ENCODE measurements at regions not wholly inside any gene's neighbourhood (a gene's known extent, or its start where the extent isn't known, plus 50 kb on each side); places are given as distances from the start of the nearest gene placed in this dataset.

DNA sequence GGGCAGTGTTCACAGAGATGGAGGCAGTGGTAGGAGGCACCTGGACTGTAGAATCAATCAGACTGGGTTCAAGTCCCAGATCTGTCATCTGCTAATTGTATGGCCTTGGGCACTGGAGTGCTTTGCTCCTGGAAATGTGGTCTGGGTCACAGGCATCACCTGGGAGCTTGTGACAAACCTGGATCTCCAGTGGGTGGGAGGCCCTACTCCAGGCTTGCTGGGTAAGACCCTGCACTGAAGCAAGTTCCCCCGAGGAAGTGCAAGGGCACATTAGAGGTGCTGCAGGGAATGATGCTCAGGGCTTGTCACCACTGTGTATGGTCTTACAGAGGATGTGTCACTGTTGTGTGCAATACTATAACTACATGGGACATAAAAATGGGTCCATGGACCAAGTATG lies 220.5 kb upstream of the ID2 start:
- Histone ChIP-seq H2AFZ (ENCODE audit: low read length) (no peak overlapping the region), H3K9ac (ENCODE audit: low read depth, low read length, poor library complexity, severe bottlenecking) (no peak overlapping the region), H3K4me2 (ENCODE audit: low read depth, low read length, poor library complexity, severe bottlenecking) (no peak overlapping the region), H3K4me1 (ENCODE audit: insufficient read depth, low read length, poor library complexity, severe bottlenecking) (peaks cover 32% of the 10 kb centered on the region), H3K27me3 (ENCODE audit: insufficient read depth, low read length, poor library complexity, severe bottlenecking) (no peaks in the 10 kb centered on the region), H3F3A (ENCODE audit: low read depth) (peaks cover 3% of the 10 kb centered on the region; the same call in 1 of the 2 replicates), H4K20me1 (ENCODE audit: insufficient read depth, low read length, poor library complexity, severe bottlenecking) (no peaks in the 10 kb centered on the region), H3K4me3 (ENCODE audit: low read length, poor library complexity, severe bottlenecking) (no peak overlapping the region), H3K9me3 (ENCODE audit: insufficient read depth, low read depth, low read length) (no peaks in the 10 kb centered on the region), H3K79me2 (ENCODE audit: insufficient read depth, low read length) (no peaks in the 10 kb centered on the region), H3K9me2 (replicated peaks; ENCODE audit: low read depth, low read length) (no peaks in the 10 kb centered on the region), H3K36me3 (ENCODE audit: insufficient read depth, low read length) (no peaks in the 10 kb centered on the region)
- no peak for TF ChIP-seq EZH2phosphoT487 (IDR thresholded peaks at IDR 0.05; ENCODE audit: borderline replicate concordance)

DNA sequence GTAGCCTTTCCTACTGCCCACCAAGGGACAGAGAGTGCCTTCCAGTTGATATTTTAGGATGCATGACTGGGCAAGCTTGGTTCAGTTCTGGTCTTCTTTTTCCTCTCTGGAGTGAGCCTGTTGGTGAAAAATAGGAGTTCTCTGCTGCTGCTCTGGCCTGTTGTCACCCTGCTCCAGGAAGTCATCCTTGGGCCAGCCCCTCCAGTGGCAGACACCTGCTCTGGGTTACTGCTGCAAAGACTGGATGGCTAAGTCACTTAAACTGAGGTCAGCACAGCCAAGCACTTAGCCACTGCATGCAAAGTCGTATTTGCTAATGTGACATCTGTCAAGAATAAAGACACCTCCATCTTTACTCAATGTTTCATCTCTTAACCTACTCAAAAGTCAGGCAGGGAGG lies 219.6 kb upstream of the ID2 start:
- H3K9me2 ChIP-seq (replicated peaks; ENCODE audit: low read depth, low read length): no peaks in the 10 kb centered on the region
- H3K4me2 ChIP-seq (ENCODE audit: low read depth, low read length, poor library complexity, severe bottlenecking): no peak overlapping the region

DNA sequence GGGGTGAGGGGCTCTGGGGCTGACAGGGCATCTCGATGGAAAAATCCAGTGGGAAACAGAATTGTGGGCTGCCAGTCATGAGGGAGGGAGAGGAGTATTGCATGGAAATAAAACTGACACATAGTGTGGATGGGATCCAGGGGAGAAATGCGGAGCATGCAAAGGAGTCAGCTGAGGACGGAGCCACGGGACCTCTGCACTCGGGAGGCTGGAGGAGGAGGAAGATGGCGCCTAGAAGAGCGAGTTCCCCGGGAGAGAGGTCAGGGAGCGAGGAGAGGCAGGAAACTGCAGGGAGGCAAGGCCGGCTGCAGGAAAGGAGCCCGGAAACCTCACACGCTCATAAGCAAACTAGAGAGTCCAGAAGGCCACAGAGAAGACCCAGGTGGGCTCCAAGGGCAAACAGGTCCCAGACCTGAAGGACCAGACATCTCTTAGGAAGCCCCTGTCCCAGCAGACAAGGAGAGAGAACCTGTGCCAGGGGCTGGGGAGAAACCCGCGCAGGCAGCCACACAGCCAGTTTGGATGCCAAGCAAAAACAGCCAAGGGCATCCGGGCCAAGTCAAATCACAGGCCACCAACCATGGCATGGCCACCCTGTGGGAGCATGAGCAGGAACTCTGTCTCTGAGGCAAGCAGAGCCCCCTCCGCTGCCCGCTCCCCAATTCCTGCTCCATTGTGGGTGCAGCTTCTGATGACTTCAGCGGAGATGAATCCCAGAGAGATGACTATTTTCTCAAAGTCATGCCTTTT lies 218.8 kb upstream of the ID2 start:
- no peaks in the 10 kb centered on the region for H3K36me3 ChIP-seq (ENCODE audit: insufficient read depth, low read length)
- H3K9ac ChIP-seq (ENCODE audit: low read depth, low read length, poor library complexity, severe bottlenecking): no peak overlapping the region
- no peaks in the 10 kb centered on the region for H3K27me3 ChIP-seq (ENCODE audit: insufficient read depth, low read length, poor library complexity, severe bottlenecking)
- no peak overlapping the region for H3K4me3 ChIP-seq (ENCODE audit: low read length, poor library complexity, severe bottlenecking)
- no peaks in the 10 kb centered on the region for H4K20me1 ChIP-seq (ENCODE audit: insufficient read depth, low read length, poor library complexity, severe bottlenecking)
- no peak overlapping the region for H2AFZ ChIP-seq (ENCODE audit: low read length)
- H3K9me3 ChIP-seq (ENCODE audit: insufficient read depth, low read depth, low read length): no peaks in the 10 kb centered on the region
- peaks cover 21% of the 10 kb centered on the region for H3K4me1 ChIP-seq (ENCODE audit: insufficient read depth, low read length, poor library complexity, severe bottlenecking)
- H3K79me2 ChIP-seq (ENCODE audit: insufficient read depth, low read length): no peaks in the 10 kb centered on the region
- no peak for TF ChIP-seq EZH2phosphoT487 (IDR thresholded peaks at IDR 0.05; ENCODE audit: borderline replicate concordance)
- TF ChIP-seq, protein P1, sequence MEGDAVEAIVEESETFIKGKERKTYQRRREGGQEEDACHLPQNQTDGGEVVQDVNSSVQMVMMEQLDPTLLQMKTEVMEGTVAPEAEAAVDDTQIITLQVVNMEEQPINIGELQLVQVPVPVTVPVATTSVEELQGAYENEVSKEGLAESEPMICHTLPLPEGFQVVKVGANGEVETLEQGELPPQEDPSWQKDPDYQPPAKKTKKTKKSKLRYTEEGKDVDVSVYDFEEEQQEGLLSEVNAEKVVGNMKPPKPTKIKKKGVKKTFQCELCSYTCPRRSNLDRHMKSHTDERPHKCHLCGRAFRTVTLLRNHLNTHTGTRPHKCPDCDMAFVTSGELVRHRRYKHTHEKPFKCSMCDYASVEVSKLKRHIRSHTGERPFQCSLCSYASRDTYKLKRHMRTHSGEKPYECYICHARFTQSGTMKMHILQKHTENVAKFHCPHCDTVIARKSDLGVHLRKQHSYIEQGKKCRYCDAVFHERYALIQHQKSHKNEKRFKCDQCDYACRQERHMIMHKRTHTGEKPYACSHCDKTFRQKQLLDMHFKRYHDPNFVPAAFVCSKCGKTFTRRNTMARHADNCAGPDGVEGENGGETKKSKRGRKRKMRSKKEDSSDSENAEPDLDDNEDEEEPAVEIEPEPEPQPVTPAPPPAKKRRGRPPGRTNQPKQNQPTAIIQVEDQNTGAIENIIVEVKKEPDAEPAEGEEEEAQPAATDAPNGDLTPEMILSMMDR (conservative IDR thresholded peaks at IDR 0.05; ENCODE audit: low read length): no peak
- H3K4me2 ChIP-seq (ENCODE audit: low read depth, low read length, poor library complexity, severe bottlenecking): no peak overlapping the region
- H3F3A ChIP-seq (ENCODE audit: low read depth): no peaks in the 10 kb centered on the region
- H3K9me2 ChIP-seq (replicated peaks; ENCODE audit: low read depth, low read length): no peaks in the 10 kb centered on the region

More for the DNA sequence above, 219.6 kb upstream of the ID2 start:
- H3K4me1 ChIP-seq (ENCODE audit: insufficient read depth, low read length, poor library complexity, severe bottlenecking): peaks cover 26% of the 10 kb centered on the region
- H2AFZ ChIP-seq (ENCODE audit: low read length): peak overlapping the region; percentile 58
- no peaks in the 10 kb centered on the region for H3K27me3 ChIP-seq (ENCODE audit: insufficient read depth, low read length, poor library complexity, severe bottlenecking)
- no peak overlapping the region for H3K9ac ChIP-seq (ENCODE audit: low read depth, low read length, poor library complexity, severe bottlenecking)
- H3K36me3 ChIP-seq (ENCODE audit: insufficient read depth, low read length): no peaks in the 10 kb centered on the region
- H3K9me3 ChIP-seq (ENCODE audit: insufficient read depth, low read depth, low read length): no peaks in the 10 kb centered on the region
- TF ChIP-seq EZH2phosphoT487 (IDR thresholded peaks at IDR 0.05; ENCODE audit: borderline replicate concordance): no peak
- TF ChIP-seq, protein P1 (conservative IDR thresholded peaks at IDR 0.05; ENCODE audit: low read length): no peak
- no peaks in the 10 kb centered on the region for H3F3A ChIP-seq (ENCODE audit: low read depth)
- H3K79me2 ChIP-seq (ENCODE audit: insufficient read depth, low read length): no peaks in the 10 kb centered on the region
- H4K20me1 ChIP-seq (ENCODE audit: insufficient read depth, low read length, poor library complexity, severe bottlenecking): no peaks in the 10 kb centered on the region
- H3K4me3 ChIP-seq (ENCODE audit: low read length, poor library complexity, severe bottlenecking): no peak overlapping the region

DNA sequence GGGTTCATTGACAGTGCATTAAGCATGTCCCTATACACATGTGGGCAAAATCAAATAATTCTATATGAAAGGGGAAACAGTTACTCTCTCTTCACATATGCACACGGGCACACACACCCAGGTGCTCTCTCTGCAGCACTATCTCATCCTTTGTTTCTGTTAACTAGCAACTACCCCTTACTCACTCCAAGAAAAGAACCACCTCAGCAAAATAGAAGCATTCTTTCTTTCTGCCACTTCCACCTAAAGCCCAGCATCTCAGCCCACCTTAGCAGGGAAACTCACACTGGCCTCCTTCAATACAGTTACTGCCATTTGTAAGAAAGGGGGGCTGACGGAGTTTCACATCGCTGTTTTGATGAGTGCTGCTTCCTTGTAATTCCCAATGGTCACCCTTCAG lies 216.3 kb upstream of the ID2 start:
- H3K36me3 ChIP-seq (ENCODE audit: insufficient read depth, low read length): no peaks in the 10 kb centered on the region
- no peaks in the 10 kb centered on the region for H3K9me3 ChIP-seq (ENCODE audit: insufficient read depth, low read depth, low read length)
- H3K4me1 ChIP-seq (ENCODE audit: insufficient read depth, low read length, poor library complexity, severe bottlenecking): peaks cover 31% of the 10 kb centered on the region
- TF ChIP-seq, protein P1 (conservative IDR thresholded peaks at IDR 0.05; ENCODE audit: low read length): no peak
- no peak for TF ChIP-seq EZH2phosphoT487 (IDR thresholded peaks at IDR 0.05; ENCODE audit: borderline replicate concordance)
- no peaks in the 10 kb centered on the region for H3F3A ChIP-seq (ENCODE audit: low read depth)
- no peak overlapping the region for H3K4me2 ChIP-seq (ENCODE audit: low read depth, low read length, poor library complexity, severe bottlenecking)
- no peak overlapping the region for H3K9ac ChIP-seq (ENCODE audit: low read depth, low read length, poor library complexity, severe bottlenecking)
- no peak overlapping the region for H2AFZ ChIP-seq (ENCODE audit: low read length)
- H4K20me1 ChIP-seq (ENCODE audit: insufficient read depth, low read length, poor library complexity, severe bottlenecking): no peaks in the 10 kb centered on the region
- H3K27me3 ChIP-seq (ENCODE audit: insufficient read depth, low read length, poor library complexity, severe bottlenecking): no peaks in the 10 kb centered on the region
- H3K9me2 ChIP-seq (replicated peaks; ENCODE audit: low read depth, low read length): no peaks in the 10 kb centered on the region
- no peaks in the 10 kb centered on the region for H3K79me2 ChIP-seq (ENCODE audit: insufficient read depth, low read length)
- H3K4me3 ChIP-seq (ENCODE audit: low read length, poor library complexity, severe bottlenecking): no peak overlapping the region

All from Loucy (cell line).